HG03432 (cell line): ENCODE measurements at regions not wholly inside any gene's neighbourhood (a gene's known extent, or its start where the extent isn't known, plus 50 kb on each side); places are given as distances from the start of the nearest gene placed in this dataset.

ENCODE experiments used
- ATAC-seq: cut with Tn5 transposase; IDR thresholded peaks from one replicate; pipeline ENCODE4 v1.9.1; 2021; ENCODE audit warnings: mild to moderate bottlenecking, moderate library complexity; ENCODE audit not compliant: unreplicated experiment

DNA sequence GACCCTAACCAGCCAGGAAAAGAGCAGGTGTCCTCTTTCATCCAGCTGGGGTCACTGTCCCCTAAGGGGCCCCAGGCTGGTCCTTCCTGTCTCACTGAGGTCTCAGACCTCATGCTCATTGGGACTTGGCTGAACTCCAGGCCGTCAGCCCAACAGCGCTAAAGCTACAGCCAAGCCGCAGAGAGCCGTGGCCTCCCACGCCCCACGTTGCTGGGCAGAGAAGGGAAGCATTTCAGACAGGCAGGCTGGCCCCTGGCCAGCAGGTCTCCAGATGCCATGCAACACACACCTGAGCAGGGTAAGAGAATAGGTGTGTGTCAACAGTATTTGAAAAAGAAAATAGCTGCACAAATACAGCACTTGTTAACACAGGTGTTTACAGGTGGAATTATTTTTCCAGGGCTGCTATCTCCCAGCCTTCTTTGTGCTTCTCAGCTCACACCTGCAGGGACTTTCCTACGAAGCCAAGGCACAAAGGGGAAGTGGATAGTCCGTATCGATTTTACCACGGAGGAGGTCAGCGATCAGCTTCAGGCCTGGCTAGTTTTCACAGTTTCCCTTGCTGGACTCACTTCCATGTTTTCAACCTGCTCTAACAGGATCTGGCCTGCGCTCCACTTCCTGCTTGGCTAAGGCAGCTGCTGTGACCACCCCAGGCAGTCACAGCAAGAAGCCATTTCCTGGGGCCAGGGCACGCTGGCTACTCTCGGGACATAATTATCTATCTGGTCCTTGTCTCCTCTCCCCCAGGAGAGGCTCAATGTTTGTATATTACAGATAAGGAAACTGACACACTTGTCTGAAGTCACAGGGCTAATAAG is 156.1 kb upstream of the ID2 start:
- ATAC-seq = peak; percentile 80

DNA sequence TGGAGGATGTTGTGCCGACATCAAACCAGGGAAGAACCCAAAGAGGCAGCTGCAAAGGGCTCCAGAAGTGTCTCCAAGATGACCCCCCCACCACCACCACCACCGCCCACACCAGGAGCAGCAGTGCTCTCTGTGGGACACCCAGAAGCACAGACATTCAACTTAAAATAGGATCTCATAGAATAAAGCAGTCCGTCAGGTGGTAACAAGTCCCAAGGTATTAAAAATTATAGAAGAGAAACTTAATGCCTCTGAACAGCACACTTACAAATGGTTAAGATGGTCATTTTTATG is 155.5 kb upstream of the ID2 start:
- ATAC-seq = no peak

GRCh38 chr2:8527031-8527430 is 154.8 kb upstream of the ID2 start:
- ATAC-seq = no peak

DNA sequence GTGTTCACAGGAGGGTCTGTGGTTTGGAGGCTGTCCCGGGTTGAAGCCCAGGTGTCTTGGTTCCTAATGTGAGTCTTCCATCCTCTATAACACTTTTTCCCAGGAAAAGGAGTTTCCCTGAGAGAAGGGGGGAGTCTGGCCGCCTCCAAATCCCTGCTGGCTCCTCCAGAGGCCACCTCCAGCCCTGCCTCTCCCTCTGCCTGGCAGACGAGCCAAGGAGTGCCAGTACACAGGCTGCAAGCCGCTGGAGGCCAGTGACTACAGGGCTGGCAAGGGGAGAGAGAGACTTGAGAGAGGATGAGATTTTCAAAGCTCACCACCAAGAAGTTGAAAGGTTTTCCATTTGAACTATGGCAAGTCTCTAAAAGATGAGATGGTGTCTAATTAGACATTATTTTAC is 154.2 kb upstream of the ID2 start:
- no peak for ATAC-seq

DNA sequence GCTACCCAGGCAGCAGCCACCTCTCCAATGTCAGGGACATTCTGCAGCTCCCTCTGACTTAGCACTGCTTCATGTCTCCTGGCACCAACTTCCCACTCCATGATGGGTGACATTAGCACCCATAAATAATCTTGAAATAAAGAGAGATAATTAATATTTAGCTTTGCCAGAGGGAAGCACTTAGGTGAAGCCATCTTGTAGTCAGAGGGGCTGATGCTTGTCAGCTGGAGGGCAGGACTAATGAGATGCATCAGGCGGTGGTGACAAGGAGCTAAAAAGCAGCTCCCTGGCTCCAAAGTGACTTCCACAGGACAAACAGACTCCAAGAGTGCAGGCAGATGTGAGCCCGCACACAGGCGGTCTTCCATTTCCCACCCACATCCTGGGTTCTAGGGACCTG is 153.0 kb upstream of the ID2 start:
- no peak for ATAC-seq

DNA sequence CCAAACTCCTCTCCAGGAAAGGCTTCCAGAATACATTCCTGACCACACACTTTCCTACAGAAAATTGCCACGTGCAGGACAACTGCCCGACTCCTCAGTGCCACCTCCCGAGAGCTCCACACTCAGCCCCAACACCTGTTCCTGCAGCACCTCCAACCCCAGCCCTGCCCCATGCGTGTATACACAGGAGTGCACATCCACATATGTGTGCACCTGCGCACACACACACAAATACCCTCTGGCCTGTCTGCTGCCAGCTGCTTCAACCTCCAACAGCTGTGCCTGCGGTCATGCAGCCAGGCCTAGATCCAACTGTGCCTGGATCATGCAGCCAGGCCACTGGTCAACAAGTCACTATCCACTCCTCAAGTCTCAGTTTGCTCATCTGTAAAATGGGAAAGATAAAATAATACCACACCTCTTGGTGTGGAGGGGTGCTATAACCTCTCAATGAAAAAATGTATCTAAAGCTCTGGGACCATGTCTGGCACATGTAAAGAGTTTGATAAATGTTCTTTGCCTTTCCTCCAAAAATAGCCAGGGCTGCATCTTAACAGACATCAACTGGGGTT is 152.1 kb upstream of the ID2 start:
- no peak for ATAC-seq

DNA sequence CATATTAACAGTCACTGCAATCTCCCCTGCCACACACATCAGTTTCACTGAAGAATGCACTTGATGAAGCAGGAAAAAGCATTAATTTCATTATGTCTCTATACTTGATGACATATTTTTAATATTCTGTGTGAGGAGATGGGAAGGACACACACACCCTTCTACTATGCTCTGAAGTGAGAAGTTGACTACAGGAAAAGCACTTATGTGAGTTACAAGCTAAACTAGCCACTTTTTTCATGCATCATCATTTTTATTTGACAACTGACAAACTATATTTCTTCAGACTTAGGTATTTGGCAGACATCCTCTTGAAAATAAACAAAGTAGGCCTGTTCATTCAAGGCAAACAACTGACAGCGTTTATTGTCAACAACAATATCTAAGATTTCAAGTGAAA is 150.4 kb upstream of the ID2 start:
- no peak for ATAC-seq

GRCh38 chr2:8532438-8532837 is 149.4 kb upstream of the ID2 start:
- no peak for ATAC-seq

DNA sequence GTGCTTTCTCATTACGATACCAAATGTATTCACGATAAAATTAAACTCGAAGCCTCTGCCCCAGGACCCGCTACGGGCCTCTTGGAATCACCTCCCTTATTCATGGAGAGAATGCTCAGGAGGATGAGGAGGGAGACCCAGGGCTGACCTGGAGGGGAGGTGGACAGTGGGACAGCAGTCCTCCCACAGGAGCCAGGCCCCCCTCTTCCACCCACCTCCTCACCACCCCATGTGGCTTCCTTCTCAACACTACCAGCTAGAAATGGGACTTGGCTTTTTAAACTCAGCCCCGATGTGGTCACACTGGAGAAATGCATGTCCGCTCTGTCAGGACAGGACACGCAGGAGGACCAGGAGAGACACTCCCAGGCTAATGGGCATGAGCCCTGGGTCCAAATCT is 147.9 kb upstream of the ID2 start:
- ATAC-seq = no peak

GRCh38 chr2:8534386-8534728 is 147.5 kb upstream of the ID2 start:
- no peak for ATAC-seq

DNA sequence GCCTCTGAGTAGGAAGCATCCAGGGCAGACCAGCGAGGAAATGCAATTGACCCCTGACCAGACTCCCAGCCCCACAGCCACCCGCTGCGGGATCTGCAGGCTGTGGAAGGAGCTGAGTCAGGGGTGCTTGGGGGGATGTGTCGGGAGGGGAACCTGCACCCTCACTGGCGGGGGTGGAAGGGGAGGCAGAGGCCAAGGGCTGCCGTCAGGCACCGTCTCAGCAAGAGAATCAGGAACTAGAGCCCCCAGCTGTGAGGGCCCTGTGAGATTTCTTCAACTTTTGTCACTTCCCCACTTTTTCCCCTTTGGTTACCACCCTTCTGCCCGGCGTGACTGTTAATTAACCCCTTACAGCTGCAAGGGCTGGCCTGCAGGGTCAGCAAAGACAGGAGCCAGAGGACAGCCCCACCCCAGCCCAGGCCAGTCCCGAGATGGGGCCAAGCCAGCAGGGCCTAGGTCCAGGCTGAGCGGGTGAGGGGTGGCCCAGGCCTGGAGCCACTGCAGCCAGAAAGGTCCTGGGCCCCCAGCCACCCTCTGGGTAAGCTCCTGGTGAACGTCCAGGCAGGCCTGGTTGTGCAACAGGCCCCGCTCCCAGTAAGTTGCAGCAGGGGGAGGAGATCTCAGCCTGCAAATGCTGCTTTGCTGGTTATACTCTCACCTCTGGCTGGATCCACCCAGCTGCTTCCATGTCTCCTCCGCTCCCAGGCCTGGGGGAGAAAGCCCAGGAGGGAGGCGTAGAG is 147.0 kb upstream of the ID2 start:
- ATAC-seq = no peak

DNA sequence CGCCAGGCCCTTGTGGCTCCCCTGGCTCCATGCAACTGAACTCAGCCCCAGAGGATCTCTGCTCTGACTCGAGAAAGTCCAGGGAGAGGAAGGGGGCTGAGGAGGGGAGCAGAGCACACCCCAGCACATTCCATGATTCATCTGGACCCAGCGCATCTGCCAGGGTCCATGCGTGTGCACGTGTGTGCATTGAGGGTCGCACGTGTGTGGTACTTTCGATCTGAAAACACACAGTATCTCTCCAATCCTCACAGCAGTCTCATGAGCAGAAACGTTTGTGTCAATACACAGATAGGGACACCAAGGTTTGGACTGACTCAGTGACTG is 146.4 kb upstream of the ID2 start:
- ATAC-seq = peak; percentile 18

DNA sequence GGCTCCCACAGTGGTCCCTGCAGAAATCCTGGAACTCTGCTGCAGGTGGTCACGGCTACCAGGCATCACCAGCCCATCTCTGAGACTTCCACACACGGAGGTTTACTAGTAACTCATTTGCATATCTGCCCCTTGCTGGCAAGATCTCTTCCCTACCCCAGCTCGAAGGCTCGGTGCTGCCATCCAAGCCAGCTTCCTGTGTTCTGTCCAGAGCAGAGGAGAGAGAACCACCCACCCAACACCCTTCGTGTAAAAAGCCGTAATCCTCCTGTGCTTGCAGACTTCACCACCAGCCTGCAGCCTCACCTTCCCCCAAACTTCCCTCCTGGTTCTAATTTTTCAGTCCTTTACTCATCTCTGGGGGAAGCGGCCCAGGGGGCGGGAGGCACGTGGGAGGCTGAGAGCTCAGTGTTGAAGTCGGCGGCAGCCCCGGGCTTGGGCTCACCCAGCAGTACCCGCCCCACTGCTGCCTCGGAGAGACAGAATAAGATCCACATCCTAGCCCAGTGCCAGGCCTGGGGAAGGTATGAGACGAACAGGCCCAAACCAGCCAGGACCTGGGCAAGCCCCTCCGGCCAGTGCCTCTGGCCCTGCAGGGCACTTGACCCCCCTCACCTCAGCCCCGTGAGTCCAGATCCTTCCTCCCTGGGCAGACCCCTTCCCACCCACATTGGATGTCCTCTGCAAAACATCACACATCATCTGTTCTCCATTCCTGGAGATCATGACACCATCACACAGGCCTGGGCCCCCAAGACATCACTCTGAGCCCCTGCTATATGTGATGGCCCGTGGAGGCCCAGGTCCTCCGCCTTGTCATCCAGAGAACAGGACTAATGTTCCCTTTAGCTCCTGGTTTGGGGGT is 145.8 kb upstream of the ID2 start:
- ATAC-seq = peak; percentile 44

- no peak for ATAC-seq
These were observed 144.9 kb upstream of the ID2 start for GRCh38 chr2:8536686-8537561.

GRCh38 chr2:8537562-8538155 is 144.2 kb upstream of the ID2 start:
- no peak for ATAC-seq

GRCh38 chr2:8538531-8538930 is 143.3 kb upstream of the ID2 start:
- ATAC-seq = no peak

GRCh38 chr2:8538931-8539621 is 142.8 kb upstream of the ID2 start:
- no peak for ATAC-seq

- no peak for ATAC-seq
These were observed 141.9 kb upstream of the ID2 start for GRCh38 chr2:8539743-8540551.

DNA sequence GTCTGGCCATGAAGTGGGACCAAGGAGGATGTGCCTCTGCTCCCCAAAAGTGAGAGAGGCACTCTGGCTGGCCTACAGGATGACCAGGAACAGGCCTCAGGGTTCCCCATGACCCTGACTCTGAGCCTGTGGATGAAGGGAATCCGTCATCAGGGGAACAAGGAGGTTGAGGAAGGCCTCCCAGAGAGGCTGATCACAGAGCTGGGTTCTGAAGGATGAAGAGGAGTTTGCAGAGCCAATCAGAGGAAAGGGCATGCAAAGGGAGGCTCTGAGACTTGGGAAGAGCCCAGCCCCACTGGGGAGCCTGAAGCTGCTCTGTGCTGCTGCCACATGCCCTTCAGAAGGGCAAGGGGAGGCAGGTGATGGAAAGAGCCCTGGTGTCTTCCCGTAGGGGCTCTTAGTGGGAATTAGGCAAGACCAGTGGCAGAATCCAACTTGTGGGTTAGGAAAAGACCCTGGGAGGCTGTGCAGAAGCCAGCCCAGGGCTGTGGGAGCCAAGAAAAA is 141.3 kb upstream of the ID2 start:
- no peak for ATAC-seq
